Fibroblast of lung (primary cell): ENCODE measurements at regions not wholly inside any gene's neighbourhood (a gene's known extent, or its start where the extent isn't known, plus 50 kb on each side); places are given as distances from the start of the nearest gene placed in this dataset.

ENCODE experiments used
- CTCF ChIP-seq, 2 donors: IDR thresholded peaks in 1 of 2; conservative IDR thresholded peaks in 1 of 2; 1 replicate in 1 of 2; 2 replicates in 1 of 2; pipeline ENCODE4 v1.5.1; 2011 to 2012; ENCODE audit warnings: low read length in 2 of 2, control low read depth in 1 of 2, inconsistent platforms in 1 of 2, low read depth in 1 of 2, mild to moderate bottlenecking in 1 of 2
- EZH2 ChIP-seq: IDR thresholded peaks from 2 replicates; pipeline ENCODE4 v1.5.1; 2012; ENCODE audit warnings: low read length, control low read depth, mild to moderate bottlenecking; ENCODE audit errors: missing control alignments

GRCh38 chr9:74293479-74293878, 203.7 kb upstream of the RORB start:
- no peak for TF ChIP-seq CTCF (conservative IDR thresholded peaks at IDR 0.05 in 1 of 2, IDR thresholded peaks at IDR 0.05 in 1 of 2; ENCODE audit: low read depth in 1 of 2, low read length in 2 of 2)
- TF ChIP-seq EZH2, result no peak
